AML-193 (cell line): ENCODE measurements at regions not wholly inside any gene's neighbourhood (a gene's known extent, or its start where the extent isn't known, plus 50 kb on each side); places are given as distances from the start of the nearest gene placed in this dataset.
A peak's percentile ranks its signal among the peaks of the same experiment; 100 is the strongest.
"Not testable (repeated sequence)": the region's sequence is repeated elsewhere in the genome, so short reads cannot be mapped to it uniquely, and the experiment has no call there.

Experiments
- DNase-seq, 2 experiments: peaks; one replicate each; lab custom pipeline; 2025; lab: John Stamatoyannopoulos, UW

- DNase-seq: no peak
These were observed 152.2 kb downstream of the LIPI start for GRCh38 chr21:14058566-14058965.

DNA sequence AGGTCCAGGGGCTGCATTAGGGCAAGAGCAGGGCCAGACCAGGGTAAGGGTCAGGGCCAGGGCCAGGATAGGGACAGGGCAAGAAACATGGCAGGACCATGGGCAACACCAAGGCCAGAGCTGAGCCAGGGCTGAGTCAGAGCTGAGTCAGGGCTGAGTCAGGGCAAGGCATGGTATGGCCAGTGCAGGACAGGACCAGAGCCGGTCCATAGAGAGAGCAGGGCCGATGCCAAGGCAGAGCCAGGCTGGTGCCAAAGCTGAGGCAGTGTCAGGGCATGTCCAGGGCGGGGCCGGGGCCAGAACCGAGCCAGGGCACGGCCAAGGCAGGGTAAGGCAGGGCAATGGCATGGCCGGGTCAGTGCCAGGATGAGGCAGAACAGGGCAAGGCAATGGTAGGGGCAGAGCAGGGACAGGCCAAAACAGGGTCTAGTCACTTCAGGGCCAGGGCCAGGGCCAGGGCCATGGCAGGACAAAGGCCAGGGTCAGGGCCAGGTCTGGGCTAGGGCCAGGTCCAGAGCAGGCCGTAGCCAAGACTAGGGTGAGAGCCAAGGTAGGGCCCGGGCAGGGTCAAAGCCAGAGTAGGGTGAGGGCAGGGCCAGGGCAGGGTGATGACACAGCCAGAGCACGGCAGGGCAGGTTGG, 152.8 kb downstream of the LIPI start:
- not testable (repeated sequence) for DNase-seq

- no peak for DNase-seq
These were observed 153.4 kb downstream of the LIPI start for GRCh38 chr21:14057313-14057712.

DNA sequence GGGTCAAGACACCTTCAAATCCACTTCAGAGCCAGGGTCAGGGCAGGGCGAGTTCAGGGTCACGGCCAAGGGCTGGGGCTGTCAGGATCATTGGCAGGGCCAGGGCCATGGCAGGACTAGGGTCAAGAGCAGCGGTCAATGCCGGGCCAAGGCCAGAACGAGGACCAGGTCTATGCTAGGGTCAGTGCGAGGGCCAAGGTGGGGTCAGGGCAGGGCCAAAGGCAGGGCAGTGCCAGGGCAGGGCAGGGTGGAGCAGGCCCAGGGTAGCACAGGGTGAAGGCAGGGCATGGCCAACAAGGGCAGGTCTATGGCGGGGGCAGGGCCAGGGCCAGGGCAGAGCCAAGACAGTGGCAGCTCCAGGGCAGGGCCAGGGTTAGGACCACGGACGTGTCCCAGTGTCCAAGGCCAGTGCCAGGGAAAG, 154.0 kb downstream of the LIPI start:
- DNase-seq: no peak

- DNase-seq: not testable (repeated sequence)
These were observed 154.8 kb downstream of the LIPI start for GRCh38 chr21:14055746-14056515.

DNA sequence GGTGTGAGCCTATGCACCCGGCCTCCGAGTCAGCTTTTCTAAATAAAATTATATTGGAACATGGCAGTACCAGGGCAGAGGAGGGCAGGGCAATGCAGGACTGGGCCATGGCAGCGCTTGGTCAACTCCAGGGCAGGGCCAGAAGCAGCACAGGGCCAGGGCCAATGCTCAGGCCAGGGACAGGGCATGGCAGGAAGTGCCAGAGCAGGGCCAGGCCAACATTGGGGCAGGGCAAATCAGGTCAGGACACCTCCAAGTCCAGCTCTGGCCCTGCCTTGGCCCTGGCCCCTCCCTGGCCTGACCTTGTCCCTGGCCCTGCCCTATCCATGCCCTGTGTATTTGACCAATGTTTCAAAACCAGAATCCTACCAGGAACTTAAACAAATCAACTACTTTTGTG, 156.1 kb downstream of the LIPI start:
- no peak for DNase-seq

- DNase-seq: no peak
These were observed 160.6 kb downstream of the LIPI start for GRCh38 chr21:14050121-14050520.

GRCh38 chr21:14046401-14046800, 164.4 kb downstream of the LIPI start:
- no peak for DNase-seq

GRCh38 chr21:14040386-14040785, 170.4 kb downstream of the LIPI start:
- DNase-seq: no peak

GRCh38 chr21:14028619-14029018, 182.1 kb downstream of the LIPI start:
- not testable (repeated sequence) for DNase-seq

- peak; percentile 83 to 87 for DNase-seq
These were observed 183.4 kb downstream of the LIPI start for GRCh38 chr21:14027235-14027869.

DNA sequence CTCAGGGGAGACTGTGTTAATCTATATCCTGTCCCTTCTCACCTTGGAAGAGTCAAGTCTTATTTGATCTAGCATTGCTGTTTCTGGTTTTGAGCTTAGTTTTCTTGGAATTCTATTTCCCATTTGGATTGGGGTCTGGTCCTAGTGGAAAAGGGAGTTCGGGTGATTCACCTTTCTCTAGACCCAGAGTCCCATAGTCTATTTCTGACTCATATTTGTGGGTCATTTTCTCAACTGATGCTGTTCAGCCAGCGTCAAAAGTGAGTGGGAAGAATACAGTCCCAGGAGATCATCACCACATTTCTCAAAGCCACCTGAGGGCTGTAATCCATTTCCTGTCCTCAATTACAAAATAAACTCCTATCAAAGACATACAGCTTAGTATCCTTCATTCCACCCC, 190.6 kb downstream of the LIPI start:
- DNase-seq: not testable (repeated sequence)

DNA sequence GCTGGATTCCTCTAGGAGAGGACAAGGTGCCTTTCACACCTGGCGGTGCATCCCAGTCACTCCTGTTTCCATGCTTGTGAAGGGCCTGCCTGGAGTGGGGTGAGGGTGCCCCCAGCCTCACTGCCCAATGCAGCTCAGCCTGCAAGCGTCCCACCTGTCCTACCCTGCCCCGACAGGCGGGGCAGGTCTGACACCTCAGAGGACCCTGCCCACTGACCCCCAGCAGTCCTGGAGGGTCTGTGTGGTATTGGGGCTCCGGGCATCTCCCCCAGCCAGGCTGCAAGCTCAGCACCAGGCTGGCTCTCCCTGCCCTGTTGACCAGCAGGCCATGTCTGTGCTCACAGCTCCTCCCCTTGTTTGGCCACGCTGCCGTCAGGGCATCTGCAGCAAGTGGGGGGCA, 194.9 kb downstream of the LIPI start:
- DNase-seq: not testable (repeated sequence)

GRCh38 chr21:14013623-14014498, 196.9 kb downstream of the LIPI start:
- DNase-seq: not testable (repeated sequence)

DNA sequence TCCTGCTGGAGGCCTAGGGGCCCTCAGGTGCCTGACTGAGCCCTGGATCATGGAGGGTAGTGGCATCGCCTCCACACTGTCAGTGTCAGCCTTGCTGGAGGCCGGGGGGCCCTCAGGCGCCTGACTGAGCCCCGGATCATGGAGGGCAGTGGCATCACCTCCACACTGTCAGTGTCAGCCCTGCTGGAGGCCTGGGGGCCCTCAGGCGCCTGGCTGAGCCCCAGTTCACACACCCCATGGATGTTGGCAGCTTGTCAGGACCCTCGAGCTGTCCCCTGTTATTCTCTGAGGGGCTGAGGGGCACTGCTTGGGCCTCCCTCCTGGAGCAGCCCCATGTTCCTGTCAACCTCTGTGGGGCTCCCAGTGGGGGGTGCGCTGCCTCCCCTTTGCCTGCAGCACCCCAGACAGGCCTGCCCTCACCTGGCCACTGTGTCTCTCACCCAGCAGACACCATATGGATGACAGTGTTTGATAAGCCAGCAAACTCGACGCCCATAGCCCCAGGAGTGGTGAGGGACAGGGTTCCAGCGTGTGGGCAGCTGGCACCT, 197.6 kb downstream of the LIPI start:
- DNase-seq: no peak

DNA sequence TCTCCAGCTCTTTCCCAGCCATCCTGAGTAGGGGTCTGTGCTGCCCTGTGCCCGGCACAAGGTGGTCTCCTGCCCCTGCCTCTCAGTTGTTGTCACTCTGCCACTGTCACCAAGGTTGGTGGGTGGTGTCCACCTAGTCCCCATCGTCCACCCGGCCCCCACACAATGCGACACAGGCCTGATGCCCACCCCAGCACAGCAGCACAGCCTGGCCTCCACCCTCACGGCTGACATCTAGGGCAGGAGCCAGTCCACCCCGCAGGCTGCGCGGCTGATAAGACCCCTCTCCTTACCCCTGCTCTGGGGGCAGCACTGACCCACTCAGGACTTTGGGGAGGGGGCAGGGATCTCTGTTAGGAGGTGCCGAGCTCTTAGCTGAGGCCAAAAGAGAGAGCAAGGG, 198.3 kb downstream of the LIPI start:
- no peak for DNase-seq

- DNase-seq: not testable (repeated sequence)
These were observed 199.0 kb downstream of the LIPI start for GRCh38 chr21:14011751-14012150.

- not testable (repeated sequence) for DNase-seq
These were observed 199.6 kb downstream of the LIPI start for GRCh38 chr21:14011149-14011548.

DNA sequence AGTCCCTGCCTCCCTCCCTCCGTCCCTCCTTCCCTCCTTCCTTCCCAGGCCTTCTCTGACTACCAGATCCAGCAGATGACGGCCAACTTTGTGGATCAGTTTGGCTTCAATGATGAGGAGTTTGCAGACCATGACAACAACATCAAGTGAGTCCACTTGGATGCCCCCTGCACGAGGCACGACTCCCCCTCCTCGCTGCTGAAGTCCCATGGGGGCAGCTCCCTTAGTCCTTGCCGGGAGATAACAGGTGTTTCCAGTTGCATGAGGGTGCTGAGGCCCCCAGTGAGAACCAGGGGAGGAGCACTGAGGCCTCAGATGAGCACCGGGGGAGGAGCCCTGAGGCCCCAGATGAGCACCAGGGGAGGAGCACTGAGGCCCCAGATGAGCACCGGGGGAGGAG, 200.0 kb downstream of the LIPI start:
- DNase-seq: no peak

- DNase-seq: not testable (repeated sequence)
These were observed 200.8 kb downstream of the LIPI start for GRCh38 chr21:14009990-14010389.

GRCh38 chr21:14009238-14009981, 201.3 kb downstream of the LIPI start:
- not testable (repeated sequence) for DNase-seq
